Tibial artery (tissue), 4 donors: ENCODE measurements at regions not wholly inside any gene's neighbourhood (a gene's known extent, or its start where the extent isn't known, plus 50 kb on each side); places are given as distances from the start of the nearest gene placed in this dataset.

Experiments
- DNase-seq, 2 donors: peaks; one replicate each; pipeline ENCODE4 v3.0.0-alpha.2; 2019
- H3K27ac ChIP-seq, 2 donors: fragments of 200-600 bp; sonication (generic) in 1 of 2; 1 replicate in 1 of 2; 2 replicates in 1 of 2; pipeline ENCODE4 v1.5.1; 2018 to 2019; ENCODE audit warnings: mild to moderate bottlenecking in 1 of 2
- H3K27me3 ChIP-seq, 2 donors: fragments of 200-600 bp; sonication (generic) in 1 of 2; one replicate each; pipeline versions ENCODE4 v1.5.1 to v1.6.0; 2016 to 2019
- H3K36me3 ChIP-seq, 3 donors: fragments of 200-600 bp; sonication (generic) in 2 of 3; one replicate each; pipeline ENCODE4 v1.5.1; 2016 to 2019; ENCODE audit warnings: mild to moderate bottlenecking in 2 of 3
- H3K4me1 ChIP-seq, 4 donors: fragments of 200-600 bp; sonication (generic) in 2 of 4; 1 replicate in 3 of 4; 2 replicates in 1 of 4; pipeline ENCODE4 v1.5.1; 2016 to 2019
- H3K4me3 ChIP-seq, 2 donors: fragments of 200-600 bp; sonication (generic) in 1 of 2; 1 replicate in 1 of 2; 2 replicates in 1 of 2; pipeline ENCODE4 v1.5.1; 2018 to 2019; ENCODE audit warnings: mild to moderate bottlenecking in 2 of 2
- H3K9me3 ChIP-seq, 3 donors: fragments of 200-600 bp; sonication (generic) in 1 of 3; one replicate each; pipeline ENCODE4 v1.5.1; 2016 to 2019
- CTCF ChIP-seq, 2 experiments: fragments of 200-600 bp in 1 of 2; fragments of 450-650 bp in 1 of 2; IDR thresholded peaks; one replicate each; pipeline ENCODE4 v1.5.1; 2017 to 2019; ENCODE audit warnings: antibody characterized with exemption in 2 of 2, mild to moderate bottlenecking in 1 of 2, moderate library complexity in 1 of 2
- intact Hi-C: fragments of 100-400 bp; cut with DNase I; formaldehyde crosslinking; loops from one replicate; pipeline ENCODE4 v1.15.0; 2023; ENCODE audit warnings: low total_unique reads

- Histone ChIP-seq H3K27ac (no peak overlapping the region), H3K4me1 (peaks cover 0 to 9% (median 3%) of the 10 kb centered on the region in 4 donors), H3K4me3 (no peak overlapping the region), H3K36me3 (no peaks in the 10 kb centered on the region), H3K9me3 (no peaks in the 10 kb centered on the region), H3K27me3 (no peaks in the 10 kb centered on the region)
- intact Hi-C loops: no loop called here
- DNase-seq: no peak
- TF ChIP-seq CTCF (IDR thresholded peaks at IDR 0.05): no peak
Observed at GRCh38 chr13:50403311-50403710, 388.1 kb downstream of the KCNRG start.

GRCh38 chr13:50404116-50404515, 388.9 kb downstream of the KCNRG start:
- intact Hi-C loops: no loop called here
- Histone ChIP-seq H3K4me3 (no peak overlapping the region), H3K36me3 (no peaks in the 10 kb centered on the region), H3K9me3 (no peaks in the 10 kb centered on the region), H3K4me1 (peaks cover 0 to 9% (median 3%) of the 10 kb centered on the region in 4 donors), H3K27me3 (no peaks in the 10 kb centered on the region), H3K27ac (no peak overlapping the region)
- TF ChIP-seq CTCF (IDR thresholded peaks at IDR 0.05): no peak
- DNase-seq: no peak

GRCh38 chr13:50404769-50405168, 389.5 kb downstream of the KCNRG start:
- no peaks in the 10 kb centered on the region for H3K36me3 ChIP-seq
- H3K27ac ChIP-seq: no peak overlapping the region
- H3K27me3 ChIP-seq: no peaks in the 10 kb centered on the region
- intact Hi-C loops: no loop called here
- no peak for TF ChIP-seq CTCF (IDR thresholded peaks at IDR 0.05)
- peaks cover 0 to 9% (median 3%) of the 10 kb centered on the region in 4 donors for H3K4me1 ChIP-seq
- no peak overlapping the region for H3K4me3 ChIP-seq
- no peaks in the 10 kb centered on the region for H3K9me3 ChIP-seq
- DNase-seq: no peak

GRCh38 chr13:50406831-50407230, 391.6 kb downstream of the KCNRG start:
- H3K9me3 ChIP-seq: no peaks in the 10 kb centered on the region
- H3K27me3 ChIP-seq: no peaks in the 10 kb centered on the region
- H3K4me3 ChIP-seq: no peak overlapping the region
- TF ChIP-seq CTCF (IDR thresholded peaks at IDR 0.05): no peak
- peaks cover 0 to 13% (median 7%) of the 10 kb centered on the region in 4 donors for H3K4me1 ChIP-seq
- H3K36me3 ChIP-seq: no peaks in the 10 kb centered on the region
- no peak overlapping the region for H3K27ac ChIP-seq
- no peak for DNase-seq
- intact Hi-C loops: no loop called here

- no peak overlapping the region for H3K4me3 ChIP-seq
- H3K4me1 ChIP-seq: peaks cover 0 to 26% (median 12%) of the 10 kb centered on the region in 4 donors
- no peak overlapping the region for H3K27ac ChIP-seq
- intact Hi-C loops: no loop called here
- H3K27me3 ChIP-seq: no peaks in the 10 kb centered on the region
- no peak for DNase-seq
- no peaks in the 10 kb centered on the region for H3K9me3 ChIP-seq
- no peak for TF ChIP-seq CTCF (IDR thresholded peaks at IDR 0.05)
- no peaks in the 10 kb centered on the region for H3K36me3 ChIP-seq
Observed at GRCh38 chr13:50408068-50408467, 392.8 kb downstream of the KCNRG start.

GRCh38 chr13:50409220-50409619, 394.0 kb downstream of the KCNRG start:
- DNase-seq: no peak
- Histone ChIP-seq H3K36me3 (no peaks in the 10 kb centered on the region), H3K4me1 (peaks cover 0 to 28% (median 12%) of the 10 kb centered on the region in 4 donors), H3K27me3 (no peaks in the 10 kb centered on the region), H3K4me3 (no peak overlapping the region), H3K27ac (no peak overlapping the region), H3K9me3 (no peaks in the 10 kb centered on the region)
- TF ChIP-seq CTCF (IDR thresholded peaks at IDR 0.05): no peak
- intact Hi-C loops: no loop called here
